ENCODE measurements at regions not wholly inside any gene's neighbourhood (a gene's known extent, or its start where the extent isn't known, plus 50 kb on each side); places are given as distances from the start of the nearest gene placed in this dataset.

DNA sequence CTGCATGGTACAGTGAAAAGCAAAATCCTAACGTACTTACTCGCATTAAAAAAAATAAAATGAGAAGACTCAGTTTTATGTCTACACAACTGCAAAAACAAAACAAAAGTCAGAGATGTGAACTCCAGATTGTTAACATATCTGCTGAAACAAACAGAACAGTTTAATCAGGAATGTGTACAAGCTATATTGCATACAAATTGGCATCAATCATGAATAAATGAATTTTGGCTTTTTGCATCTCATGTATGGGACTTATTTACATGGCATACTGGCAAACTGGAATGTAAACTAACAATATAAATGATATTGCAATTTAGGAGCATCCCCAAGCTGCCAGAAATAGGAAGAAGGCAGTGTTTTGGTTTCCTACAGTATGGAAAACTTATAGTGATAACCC, 79.6 kb upstream of the NSMCE3 start:
- H3K9me2 ChIP-seq (replicated peaks; ENCODE audit: insufficient read depth) = no peaks in the 10 kb centered on the region
- H3K9me3 ChIP-seq (ENCODE audit: low read depth) = no peaks in the 10 kb centered on the region
- DNase-seq (ENCODE audit: low spot score) = no peak
- 85% methylated on average over 2 of the region's 2 CpGs for WGBS (ENCODE audit: low lambda C conversion rate, missing lambda C conversion rate)
- no peaks in the 10 kb centered on the region for H3K36me3 ChIP-seq (replicated peaks; ENCODE audit: insufficient read depth, low read depth)
- TF ChIP-seq EZH2 (IDR thresholded peaks at IDR 0.05; ENCODE audit: borderline replicate concordance) (no peak), EZH2phosphoT487 (IDR thresholded peaks at IDR 0.05; ENCODE audit: low read depth, severe bottlenecking, unreplicated experiment) (no peak)
- TF ChIP-seq, protein P1, sequence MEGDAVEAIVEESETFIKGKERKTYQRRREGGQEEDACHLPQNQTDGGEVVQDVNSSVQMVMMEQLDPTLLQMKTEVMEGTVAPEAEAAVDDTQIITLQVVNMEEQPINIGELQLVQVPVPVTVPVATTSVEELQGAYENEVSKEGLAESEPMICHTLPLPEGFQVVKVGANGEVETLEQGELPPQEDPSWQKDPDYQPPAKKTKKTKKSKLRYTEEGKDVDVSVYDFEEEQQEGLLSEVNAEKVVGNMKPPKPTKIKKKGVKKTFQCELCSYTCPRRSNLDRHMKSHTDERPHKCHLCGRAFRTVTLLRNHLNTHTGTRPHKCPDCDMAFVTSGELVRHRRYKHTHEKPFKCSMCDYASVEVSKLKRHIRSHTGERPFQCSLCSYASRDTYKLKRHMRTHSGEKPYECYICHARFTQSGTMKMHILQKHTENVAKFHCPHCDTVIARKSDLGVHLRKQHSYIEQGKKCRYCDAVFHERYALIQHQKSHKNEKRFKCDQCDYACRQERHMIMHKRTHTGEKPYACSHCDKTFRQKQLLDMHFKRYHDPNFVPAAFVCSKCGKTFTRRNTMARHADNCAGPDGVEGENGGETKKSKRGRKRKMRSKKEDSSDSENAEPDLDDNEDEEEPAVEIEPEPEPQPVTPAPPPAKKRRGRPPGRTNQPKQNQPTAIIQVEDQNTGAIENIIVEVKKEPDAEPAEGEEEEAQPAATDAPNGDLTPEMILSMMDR (IDR thresholded peaks at IDR 0.05; ENCODE audit: poor library complexity) = no peak
- no peak overlapping the region for H2AFZ ChIP-seq
- peaks cover 15% of the 10 kb centered on the region for H3K4me1 ChIP-seq (ENCODE audit: insufficient read depth)
- no peaks in the 10 kb centered on the region for H3K79me2 ChIP-seq
- no peak overlapping the region for H3K4me3 ChIP-seq
- no peak overlapping the region for H3K27ac ChIP-seq
- no peak overlapping the region for H3K4me2 ChIP-seq
- H4K20me1 ChIP-seq (ENCODE audit: insufficient read depth, poor library complexity, severe bottlenecking) = no peaks in the 10 kb centered on the region
- H3K27me3 ChIP-seq = no peaks in the 10 kb centered on the region

DNA sequence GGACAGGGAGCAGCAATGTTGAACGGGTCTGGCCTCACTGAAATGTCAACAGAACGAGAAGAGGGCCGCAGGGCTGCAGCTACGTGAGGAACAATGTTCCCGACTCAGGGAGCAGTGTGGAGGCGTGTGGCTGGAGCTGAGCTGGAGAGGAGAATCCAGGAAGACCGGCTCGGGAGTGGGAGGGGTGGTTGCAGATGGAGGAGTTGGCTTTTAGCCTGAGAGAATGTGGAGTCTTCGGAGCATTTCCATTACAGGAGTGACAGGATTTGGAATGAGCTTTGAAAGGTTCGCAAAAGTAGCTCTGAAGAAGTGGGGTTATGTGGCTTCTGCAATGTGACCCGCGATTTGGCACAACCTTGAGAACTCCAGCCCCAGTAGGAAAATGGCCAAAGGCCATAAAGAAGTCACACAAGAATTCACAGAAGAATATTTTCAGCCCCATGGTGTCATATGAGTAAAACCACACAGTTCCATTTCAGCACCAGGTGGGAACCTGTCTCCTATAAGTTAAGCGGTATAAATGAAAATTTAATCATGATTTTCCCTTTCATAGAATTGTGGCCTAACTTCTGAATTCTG, 78.8 kb upstream of the NSMCE3 start:
- no peak overlapping the region for H2AFZ ChIP-seq
- H3K4me1 ChIP-seq (ENCODE audit: insufficient read depth) = peaks cover 15% of the 10 kb centered on the region
- no peaks in the 10 kb centered on the region for H3K36me3 ChIP-seq (replicated peaks; ENCODE audit: insufficient read depth, low read depth)
- no peaks in the 10 kb centered on the region for H3K9me3 ChIP-seq (ENCODE audit: low read depth)
- H4K20me1 ChIP-seq (ENCODE audit: insufficient read depth, poor library complexity, severe bottlenecking) = no peaks in the 10 kb centered on the region
- no peaks in the 10 kb centered on the region for H3K9me2 ChIP-seq (replicated peaks; ENCODE audit: insufficient read depth)
- peak overlapping the region; percentile 29 for H3K4me2 ChIP-seq
- no peak for TF ChIP-seq EZH2 (IDR thresholded peaks at IDR 0.05; ENCODE audit: borderline replicate concordance)
- TF ChIP-seq, protein P1 (IDR thresholded peaks at IDR 0.05; ENCODE audit: poor library complexity) = no peak
- peak; percentile 66 for DNase-seq (ENCODE audit: low spot score)
- no peak overlapping the region for H3K4me3 ChIP-seq
- no peaks in the 10 kb centered on the region for H3K79me2 ChIP-seq
- H3K27me3 ChIP-seq = no peaks in the 10 kb centered on the region
- 52% methylated on average over 13 of the region's 13 CpGs for WGBS (ENCODE audit: low lambda C conversion rate, missing lambda C conversion rate)
- H3K27ac ChIP-seq = peak overlapping the region; percentile 45

DNA sequence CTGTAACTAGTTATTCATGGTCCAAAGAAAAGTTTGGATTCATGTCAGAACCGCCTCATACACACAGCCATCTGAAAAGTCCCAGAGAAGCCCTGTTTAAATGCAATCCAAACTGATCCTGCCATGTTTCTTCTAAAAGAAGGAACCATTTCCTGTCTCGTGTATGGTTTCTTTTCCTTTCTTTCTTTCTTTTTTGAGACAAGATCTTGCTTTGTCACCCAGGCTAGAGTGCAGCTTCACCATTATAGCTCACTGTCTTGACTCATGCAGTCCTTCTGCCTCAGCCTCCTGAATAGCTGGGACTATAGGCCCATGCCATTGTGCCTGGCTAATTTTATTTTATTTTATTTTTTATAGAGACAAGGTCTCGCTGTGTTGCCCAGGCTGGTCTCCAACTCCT, 77.4 kb upstream of the NSMCE3 start:
- peaks cover 15% of the 10 kb centered on the region for H3K4me1 ChIP-seq (ENCODE audit: insufficient read depth)
- no peaks in the 10 kb centered on the region for H3K27me3 ChIP-seq
- no peaks in the 10 kb centered on the region for H3K9me2 ChIP-seq (replicated peaks; ENCODE audit: insufficient read depth)
- no peak overlapping the region for H3K4me3 ChIP-seq
- no peaks in the 10 kb centered on the region for H3K36me3 ChIP-seq (replicated peaks; ENCODE audit: insufficient read depth, low read depth)
- no peaks in the 10 kb centered on the region for H4K20me1 ChIP-seq (ENCODE audit: insufficient read depth, poor library complexity, severe bottlenecking)
- no peak overlapping the region for H3K4me2 ChIP-seq
- no peak overlapping the region for H2AFZ ChIP-seq
- WGBS (ENCODE audit: low lambda C conversion rate, missing lambda C conversion rate) = 89% methylated on average over 3 of the region's 3 CpGs
- DNase-seq (ENCODE audit: low spot score) = no peak
- TF ChIP-seq EZH2phosphoT487 (IDR thresholded peaks at IDR 0.05; ENCODE audit: low read depth, severe bottlenecking, unreplicated experiment) = no peak
- TF ChIP-seq, protein P1 (IDR thresholded peaks at IDR 0.05; ENCODE audit: poor library complexity) = no peak
- no peak for TF ChIP-seq EZH2 (IDR thresholded peaks at IDR 0.05; ENCODE audit: borderline replicate concordance)
- no peak overlapping the region for H3K27ac ChIP-seq
- no peaks in the 10 kb centered on the region for H3K9me3 ChIP-seq (ENCODE audit: low read depth)
- H3K79me2 ChIP-seq = no peaks in the 10 kb centered on the region
